SK-N-SH (cell line): ENCODE measurements at regions not wholly inside any gene's neighbourhood (a gene's known extent, or its start where the extent isn't known, plus 50 kb on each side); places are given as distances from the start of the nearest gene placed in this dataset.

ENCODE experiments used
- CHD2 ChIP-seq: fragments of 150-350 bp; IDR thresholded peaks from 2 replicates; pipeline ENCODE4 v1.6.1; 2018; ENCODE audit warnings: low read length; ENCODE audit not compliant: partially characterized antibody
- CTCF ChIP-seq: fragments of 200-600 bp; sonication (generic); IDR thresholded peaks from 2 replicates; pipeline ENCODE4 v1.6.1; 2017; ENCODE audit warnings: antibody characterized with exemption, mild to moderate bottlenecking, moderate library complexity
- EP300 ChIP-seq, 2 experiments: IDR thresholded peaks; 2 replicates each; pipeline versions ENCODE4 v1.4.0 to v1.6.1; 2012; ENCODE audit warnings: borderline replicate concordance in 1 of 2, low read depth in 1 of 2, low read length in 1 of 2
- EZH2phosphoT487 ChIP-seq: fragments of 200-600 bp; sonication (generic); IDR thresholded peaks from 2 replicates; pipeline ENCODE4 v1.6.1; 2017; ENCODE audit warnings: low read depth, mixed run types, mild to moderate bottlenecking, antibody characterized with exemption, moderate library complexity, borderline replicate concordance
- FOXJ3 ChIP-seq: sonication (generic); formaldehyde crosslinking; IDR thresholded peaks from 2 replicates; pipeline ENCODE4 v1.5.1; 2020; ENCODE audit warnings: mild to moderate bottlenecking, missing genetic modification reagents
- MAX ChIP-seq: IDR thresholded peaks from 2 replicates; pipeline ENCODE4 v1.4.0; 2012; ENCODE audit warnings: low read depth
- POLR2AphosphoS5 ChIP-seq: IDR thresholded peaks from 2 replicates; pipeline ENCODE4 v1.6.1; 2012; ENCODE audit warnings: low read depth, low read length
- REST ChIP-seq: IDR thresholded peaks from 2 replicates; pipeline ENCODE4 v1.6.1; 2012; ENCODE audit warnings: mild to moderate bottlenecking, low read depth, low read length, moderate library complexity
- RFX5 ChIP-seq: IDR thresholded peaks from 2 replicates; pipeline ENCODE4 v1.6.1; 2012; ENCODE audit warnings: mild to moderate bottlenecking, improper control_type of control experiment, low read length
- TAF1 ChIP-seq: IDR thresholded peaks from 2 replicates; pipeline ENCODE4 v1.6.1; 2012; ENCODE audit warnings: low read depth, mild to moderate bottlenecking, low read length, moderate library complexity, borderline replicate concordance
- TCF12 ChIP-seq: IDR thresholded peaks from 2 replicates; pipeline ENCODE4 v1.4.0; 2012
- USF1 ChIP-seq: IDR thresholded peaks from 2 replicates; pipeline ENCODE4 v1.4.0; 2012; ENCODE audit warnings: low read depth, borderline replicate concordance
- USF2 ChIP-seq: fragments of 150-350 bp; IDR thresholded peaks from 2 replicates; pipeline ENCODE4 v1.6.1; 2017; ENCODE audit warnings: antibody characterized with exemption, low read length, low read depth, borderline replicate concordance
- ZBTB33 ChIP-seq: IDR thresholded peaks from 2 replicates; pipeline ENCODE4 v1.4.0; 2012; ENCODE audit warnings: low read depth, borderline replicate concordance

GRCh38 chr13:34247596-34247995, 429.6 kb downstream of the RFC3 start:
- TF ChIP-seq CHD2 (no peak), CTCF (no peak), TAF1 (no peak), EZH2phosphoT487 (no peak), MAX (no peak), TCF12 (no peak), ZBTB33 (no peak), REST (no peak), POLR2AphosphoS5 (no peak), RFX5 (no peak), FOXJ3 (CRISPR knock-in tag) (no peak), USF1 (no peak), USF2 (no peak), EP300 (IDR thresholded peaks at IDR 0.05; ENCODE audit: borderline replicate concordance in 1 of 2, low read depth in 1 of 2, low read length in 1 of 2) (no peak)
